Uterus (tissue), 2 donors: ENCODE measurements at regions not wholly inside any gene's neighbourhood (a gene's known extent, or its start where the extent isn't known, plus 50 kb on each side); places are given as distances from the start of the nearest gene placed in this dataset.

Source experiments
- CTCF ChIP-seq, 4 experiments: fragments of 200-600 bp in 2 of 4; fragments of 450-650 bp in 2 of 4; sonication (generic) in 2 of 4; IDR thresholded peaks; one replicate each; pipeline ENCODE4 v1.5.1; 2016 to 2019; ENCODE audit warnings: antibody characterized with exemption in 4 of 4, mild to moderate bottlenecking in 2 of 4, moderate library complexity in 1 of 4
- POLR2A ChIP-seq, 2 donors: fragments of 450-650 bp; IDR thresholded peaks; one replicate each; pipeline ENCODE4 v1.6.1; 2016; ENCODE audit warnings: antibody characterized with exemption in 2 of 2, mild to moderate bottlenecking in 1 of 2, moderate library complexity in 1 of 2

GRCh38 chr12:90163975-90164374 is 455.3 kb upstream of the ATP2B1 start:
- TF ChIP-seq CTCF (IDR thresholded peaks at IDR 0.05) (no peak), POLR2A (IDR thresholded peaks at IDR 0.05) (no peak)
